ENCODE measurements at regions not wholly inside any gene's neighbourhood (a gene's known extent, or its start where the extent isn't known, plus 50 kb on each side); places are given as distances from the start of the nearest gene placed in this dataset.

- no peak for TF ChIP-seq BMI1 (IDR thresholded peaks at IDR 0.05; ENCODE audit: borderline replicate concordance)
- no peak for TF ChIP-seq EZH2 (IDR thresholded peaks at IDR 0.05; ENCODE audit: borderline replicate concordance, control insufficient read depth, low read depth, low read length)
- TF ChIP-seq, protein P1, sequence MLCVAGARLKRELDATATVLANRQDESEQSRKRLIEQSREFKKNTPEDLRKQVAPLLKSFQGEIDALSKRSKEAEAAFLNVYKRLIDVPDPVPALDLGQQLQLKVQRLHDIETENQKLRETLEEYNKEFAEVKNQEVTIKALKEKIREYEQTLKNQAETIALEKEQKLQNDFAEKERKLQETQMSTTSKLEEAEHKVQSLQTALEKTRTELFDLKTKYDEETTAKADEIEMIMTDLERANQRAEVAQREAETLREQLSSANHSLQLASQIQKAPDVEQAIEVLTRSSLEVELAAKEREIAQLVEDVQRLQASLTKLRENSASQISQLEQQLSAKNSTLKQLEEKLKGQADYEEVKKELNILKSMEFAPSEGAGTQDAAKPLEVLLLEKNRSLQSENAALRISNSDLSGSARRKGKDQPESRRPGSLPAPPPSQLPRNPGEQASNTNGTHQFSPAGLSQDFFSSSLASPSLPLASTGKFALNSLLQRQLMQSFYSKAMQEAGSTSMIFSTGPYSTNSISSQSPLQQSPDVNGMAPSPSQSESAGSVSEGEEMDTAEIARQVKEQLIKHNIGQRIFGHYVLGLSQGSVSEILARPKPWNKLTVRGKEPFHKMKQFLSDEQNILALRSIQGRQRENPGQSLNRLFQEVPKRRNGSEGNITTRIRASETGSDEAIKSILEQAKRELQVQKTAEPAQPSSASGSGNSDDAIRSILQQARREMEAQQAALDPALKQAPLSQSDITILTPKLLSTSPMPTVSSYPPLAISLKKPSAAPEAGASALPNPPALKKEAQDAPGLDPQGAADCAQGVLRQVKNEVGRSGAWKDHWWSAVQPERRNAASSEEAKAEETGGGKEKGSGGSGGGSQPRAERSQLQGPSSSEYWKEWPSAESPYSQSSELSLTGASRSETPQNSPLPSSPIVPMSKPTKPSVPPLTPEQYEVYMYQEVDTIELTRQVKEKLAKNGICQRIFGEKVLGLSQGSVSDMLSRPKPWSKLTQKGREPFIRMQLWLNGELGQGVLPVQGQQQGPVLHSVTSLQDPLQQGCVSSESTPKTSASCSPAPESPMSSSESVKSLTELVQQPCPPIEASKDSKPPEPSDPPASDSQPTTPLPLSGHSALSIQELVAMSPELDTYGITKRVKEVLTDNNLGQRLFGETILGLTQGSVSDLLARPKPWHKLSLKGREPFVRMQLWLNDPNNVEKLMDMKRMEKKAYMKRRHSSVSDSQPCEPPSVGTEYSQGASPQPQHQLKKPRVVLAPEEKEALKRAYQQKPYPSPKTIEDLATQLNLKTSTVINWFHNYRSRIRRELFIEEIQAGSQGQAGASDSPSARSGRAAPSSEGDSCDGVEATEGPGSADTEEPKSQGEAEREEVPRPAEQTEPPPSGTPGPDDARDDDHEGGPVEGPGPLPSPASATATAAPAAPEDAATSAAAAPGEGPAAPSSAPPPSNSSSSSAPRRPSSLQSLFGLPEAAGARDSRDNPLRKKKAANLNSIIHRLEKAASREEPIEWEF (IDR thresholded peaks at IDR 0.05; ENCODE audit: insufficient replicate concordance, low read depth, low read length) = no peak
- no peak for TF ChIP-seq ZNF217 (IDR thresholded peaks at IDR 0.05)
- TF ChIP-seq TCF12 (IDR thresholded peaks at IDR 0.05; ENCODE audit: low read depth, low read length) = no peak
- TF ChIP-seq, protein P2, sequence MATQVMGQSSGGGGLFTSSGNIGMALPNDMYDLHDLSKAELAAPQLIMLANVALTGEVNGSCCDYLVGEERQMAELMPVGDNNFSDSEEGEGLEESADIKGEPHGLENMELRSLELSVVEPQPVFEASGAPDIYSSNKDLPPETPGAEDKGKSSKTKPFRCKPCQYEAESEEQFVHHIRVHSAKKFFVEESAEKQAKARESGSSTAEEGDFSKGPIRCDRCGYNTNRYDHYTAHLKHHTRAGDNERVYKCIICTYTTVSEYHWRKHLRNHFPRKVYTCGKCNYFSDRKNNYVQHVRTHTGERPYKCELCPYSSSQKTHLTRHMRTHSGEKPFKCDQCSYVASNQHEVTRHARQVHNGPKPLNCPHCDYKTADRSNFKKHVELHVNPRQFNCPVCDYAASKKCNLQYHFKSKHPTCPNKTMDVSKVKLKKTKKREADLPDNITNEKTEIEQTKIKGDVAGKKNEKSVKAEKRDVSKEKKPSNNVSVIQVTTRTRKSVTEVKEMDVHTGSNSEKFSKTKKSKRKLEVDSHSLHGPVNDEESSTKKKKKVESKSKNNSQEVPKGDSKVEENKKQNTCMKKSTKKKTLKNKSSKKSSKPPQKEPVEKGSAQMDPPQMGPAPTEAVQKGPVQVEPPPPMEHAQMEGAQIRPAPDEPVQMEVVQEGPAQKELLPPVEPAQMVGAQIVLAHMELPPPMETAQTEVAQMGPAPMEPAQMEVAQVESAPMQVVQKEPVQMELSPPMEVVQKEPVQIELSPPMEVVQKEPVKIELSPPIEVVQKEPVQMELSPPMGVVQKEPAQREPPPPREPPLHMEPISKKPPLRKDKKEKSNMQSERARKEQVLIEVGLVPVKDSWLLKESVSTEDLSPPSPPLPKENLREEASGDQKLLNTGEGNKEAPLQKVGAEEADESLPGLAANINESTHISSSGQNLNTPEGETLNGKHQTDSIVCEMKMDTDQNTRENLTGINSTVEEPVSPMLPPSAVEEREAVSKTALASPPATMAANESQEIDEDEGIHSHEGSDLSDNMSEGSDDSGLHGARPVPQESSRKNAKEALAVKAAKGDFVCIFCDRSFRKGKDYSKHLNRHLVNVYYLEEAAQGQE (IDR thresholded peaks at IDR 0.05; ENCODE audit: low read depth, low read length) = no peak
Measured at GRCh38 chr10:10630281-10630680, 387.4 kb upstream of the CELF2 start (continued).
